HepG2 (cell line): ENCODE measurements at regions not wholly inside any gene's neighbourhood (a gene's known extent, or its start where the extent isn't known, plus 50 kb on each side); places are given as distances from the start of the nearest gene placed in this dataset.

ENCODE experiments used
- EHMT2 ChIP-seq: fragments of 200-600 bp; sonication (generic); IDR thresholded peaks from 2 replicates; pipeline ENCODE4 v1.7.0; 2017; ENCODE audit warnings: antibody characterized with exemption, low read depth, low read length, borderline replicate concordance
- SP2 ChIP-seq: sonication (generic); formaldehyde crosslinking; IDR thresholded peaks from 2 replicates; pipeline ENCODE4 v1.5.1; 2020; ENCODE audit warnings: mild to moderate bottlenecking, missing genetic modification reagents
- SPEN ChIP-seq: sonication (generic); formaldehyde crosslinking; IDR thresholded peaks from 2 replicates; pipeline ENCODE4 v1.5.1; 2020; ENCODE audit warnings: low read depth, mild to moderate bottlenecking, missing genetic modification reagents
- TCF7 ChIP-seq: sonication (generic); IDR thresholded peaks from 2 replicates; pipeline ENCODE4 v1.6.1; 2016; ENCODE audit warnings: antibody characterized with exemption, low read depth
- ZNF138 ChIP-seq: sonication (generic); formaldehyde crosslinking; IDR thresholded peaks from 2 replicates; pipeline ENCODE4 v1.5.0; 2020; ENCODE audit warnings: mild to moderate bottlenecking, low read depth, missing genetic modification reagents
- TF ChIP-seq, protein P1 (sequence below), 2 experiments: fragments of 450-650 bp in 1 of 2; sonication (generic) in 1 of 2; formaldehyde crosslinking in 1 of 2; IDR thresholded peaks; 2 replicates each; pipeline versions ENCODE4 v1.6.1 to v1.8.0; 2016 to 2022; ENCODE audit warnings: antibody characterized with exemption in 1 of 2, mild to moderate bottlenecking in 1 of 2, missing genetic modification reagents in 1 of 2

DNA sequence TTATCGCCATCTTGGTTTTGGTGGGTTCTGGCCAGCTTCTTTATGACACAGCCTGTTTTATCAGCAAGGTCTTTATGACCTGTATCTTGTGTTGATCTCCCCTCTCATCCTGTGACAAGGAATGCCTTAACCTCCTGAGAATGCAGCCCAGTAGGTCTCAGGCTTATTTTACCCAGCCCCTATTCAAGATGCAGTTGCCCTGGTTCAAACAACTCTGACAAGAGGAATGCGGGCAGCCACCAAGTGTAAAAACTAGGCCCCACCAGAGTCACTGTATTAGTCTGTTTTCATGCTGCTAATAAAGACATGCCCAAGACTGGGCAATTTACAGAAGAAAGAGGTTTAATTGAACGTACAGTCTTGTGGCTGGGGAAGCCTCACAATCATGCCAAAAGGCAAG, 671.3 kb downstream of the SORCS1 start (continued):
- TF ChIP-seq, protein P1, sequence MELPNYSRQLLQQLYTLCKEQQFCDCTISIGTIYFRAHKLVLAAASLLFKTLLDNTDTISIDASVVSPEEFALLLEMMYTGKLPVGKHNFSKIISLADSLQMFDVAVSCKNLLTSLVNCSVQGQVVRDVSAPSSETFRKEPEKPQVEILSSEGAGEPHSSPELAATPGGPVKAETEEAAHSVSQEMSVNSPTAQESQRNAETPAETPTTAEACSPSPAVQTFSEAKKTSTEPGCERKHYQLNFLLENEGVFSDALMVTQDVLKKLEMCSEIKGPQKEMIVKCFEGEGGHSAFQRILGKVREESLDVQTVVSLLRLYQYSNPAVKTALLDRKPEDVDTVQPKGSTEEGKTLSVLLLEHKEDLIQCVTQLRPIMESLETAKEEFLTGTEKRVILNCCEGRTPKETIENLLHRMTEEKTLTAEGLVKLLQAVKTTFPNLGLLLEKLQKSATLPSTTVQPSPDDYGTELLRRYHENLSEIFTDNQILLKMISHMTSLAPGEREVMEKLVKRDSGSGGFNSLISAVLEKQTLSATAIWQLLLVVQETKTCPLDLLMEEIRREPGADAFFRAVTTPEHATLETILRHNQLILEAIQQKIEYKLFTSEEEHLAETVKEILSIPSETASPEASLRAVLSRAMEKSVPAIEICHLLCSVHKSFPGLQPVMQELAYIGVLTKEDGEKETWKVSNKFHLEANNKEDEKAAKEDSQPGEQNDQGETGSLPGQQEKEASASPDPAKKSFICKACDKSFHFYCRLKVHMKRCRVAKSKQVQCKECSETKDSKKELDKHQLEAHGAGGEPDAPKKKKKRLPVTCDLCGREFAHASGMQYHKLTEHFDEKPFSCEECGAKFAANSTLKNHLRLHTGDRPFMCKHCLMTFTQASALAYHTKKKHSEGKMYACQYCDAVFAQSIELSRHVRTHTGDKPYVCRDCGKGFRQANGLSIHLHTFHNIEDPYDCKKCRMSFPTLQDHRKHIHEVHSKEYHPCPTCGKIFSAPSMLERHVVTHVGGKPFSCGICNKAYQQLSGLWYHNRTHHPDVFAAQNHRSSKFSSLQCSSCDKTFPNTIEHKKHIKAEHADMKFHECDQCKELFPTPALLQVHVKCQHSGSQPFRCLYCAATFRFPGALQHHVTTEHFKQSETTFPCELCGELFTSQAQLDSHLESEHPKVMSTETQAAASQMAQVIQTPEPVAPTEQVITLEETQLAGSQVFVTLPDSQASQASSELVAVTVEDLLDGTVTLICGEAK (IDR thresholded peaks at IDR 0.05): no peak
- TF ChIP-seq, protein P1 (CRISPR knock-in tag; IDR thresholded peaks at IDR 0.05): no peak
- TF ChIP-seq SPEN (CRISPR knock-in tag) (no peak), SP2 (CRISPR knock-in tag) (no peak), EHMT2 (no peak), TCF7 (no peak), ZNF138 (no peak)
